Left ventricle myocardium superior (tissue), 1 donor: ENCODE measurements at regions not wholly inside any gene's neighbourhood (a gene's known extent, or its start where the extent isn't known, plus 50 kb on each side); places are given as distances from the start of the nearest gene placed in this dataset.
"Not testable (repeated sequence)": the region's sequence is repeated elsewhere in the genome, so short reads cannot be mapped to it uniquely, and the experiment has no call there.

ENCODE experiments used
- ATAC-seq: fragments of 200-7000 bp; cut with Tn5 transposase; one replicate; pipeline ENCODE4 v1.9.1; 2020; ENCODE audit warnings: mild to moderate bottlenecking, moderate library complexity
- DNase-seq: peaks from one replicate; pipeline ENCODE4 v3.0.0-alpha.2; 2020
- intact Hi-C: fragments of 100-400 bp; cut with micrococcal nuclease; formaldehyde crosslinking; loops from one replicate; pipeline ENCODE4 v1.11.0; 2022
- donor health status: DM: no; HTN: yes; CAD: no; lungs with severe emphysema.

- no peak for ATAC-seq
- intact Hi-C loops = no loop called here
- no peak for DNase-seq
Observed at GRCh38 chr10:108568824-108569223, 1354.5 kb downstream of the XPNPEP1 start.

- intact Hi-C loops = no loop called here
- ATAC-seq = no peak
- DNase-seq = no peak
Observed at GRCh38 chr10:108567899-108568752, 1355.2 kb downstream of the XPNPEP1 start.

GRCh38 chr10:108566316-108567107, 1356.8 kb downstream of the XPNPEP1 start:
- intact Hi-C loops = no loop called here
- ATAC-seq (no peak), DNase-seq (no peak)

GRCh38 chr10:108562105-108562504, 1361.2 kb downstream of the XPNPEP1 start:
- intact Hi-C loops = no loop called here
- ATAC-seq (no peak), DNase-seq (no peak)

GRCh38 chr10:108561649-108562048, 1361.7 kb downstream of the XPNPEP1 start:
- no peak for ATAC-seq
- intact Hi-C loops = no loop called here
- no peak for DNase-seq

GRCh38 chr10:108560488-108560887, 1362.8 kb downstream of the XPNPEP1 start:
- ATAC-seq = no peak
- intact Hi-C loops = no loop called here
- no peak for DNase-seq

GRCh38 chr10:108556186-108556585, 1367.1 kb downstream of the XPNPEP1 start:
- intact Hi-C loops = no loop called here
- DNase-seq = no peak
- no peak for ATAC-seq

- ATAC-seq = no peak
- intact Hi-C loops = no loop called here
- DNase-seq = no peak
Observed at GRCh38 chr10:108545921-108546320, 1377.4 kb downstream of the XPNPEP1 start.

GRCh38 chr10:108544500-108545120, 1378.7 kb downstream of the XPNPEP1 start:
- intact Hi-C loops = no loop called here
- no peak for ATAC-seq
- peak; percentile 66 for DNase-seq

- DNase-seq, ATAC-seq, intact Hi-C loops: not testable (repeated sequence)
Observed at GRCh38 chr10:108533551-108533950, 1369.0 kb upstream of the SORCS1 start.

GRCh38 chr10:108523016-108523800, 1358.7 kb upstream of the SORCS1 start:
- intact Hi-C loops = no loop called here
- ATAC-seq (no peak), DNase-seq (no peak)

GRCh38 chr10:108521827-108522492, 1357.5 kb upstream of the SORCS1 start:
- no peak for ATAC-seq
- no peak for DNase-seq
- intact Hi-C loops = no loop called here

GRCh38 chr10:108515821-108516220, 1351.3 kb upstream of the SORCS1 start:
- no peak for ATAC-seq

GRCh38 chr10:108500396-108500795, 1335.9 kb upstream of the SORCS1 start:
- DNase-seq (no peak), ATAC-seq (no peak)
- intact Hi-C loops = no loop called here

More at GRCh38 chr10:108515821-108516220, 1351.3 kb upstream of the SORCS1 start:
- no peak for DNase-seq
- intact Hi-C loops = no loop called here

GRCh38 chr10:108496106-108496505, 1331.6 kb upstream of the SORCS1 start:
- no peak for DNase-seq
- intact Hi-C loops = no loop called here
- ATAC-seq = no peak

- no peak for DNase-seq
- ATAC-seq = no peak
- intact Hi-C loops = no loop called here
Observed at GRCh38 chr10:108490944-108491343, 1326.4 kb upstream of the SORCS1 start.

GRCh38 chr10:108471420-108471819, 1306.9 kb upstream of the SORCS1 start:
- intact Hi-C loops = no loop called here
- no peak for DNase-seq
- no peak for ATAC-seq

- intact Hi-C loops = no loop called here
- no peak for ATAC-seq
- no peak for DNase-seq
Observed at GRCh38 chr10:108469940-108470339, 1305.4 kb upstream of the SORCS1 start.
